Mucosa of descending colon (tissue), 3 donors: ENCODE measurements at regions not wholly inside any gene's neighbourhood (a gene's known extent, or its start where the extent isn't known, plus 50 kb on each side); places are given as distances from the start of the nearest gene placed in this dataset.

ENCODE experiments used
- ATAC-seq: fragments of 200-7000 bp; cut with Tn5 transposase; one replicate; pipeline ENCODE4 v1.9.1; 2020; ENCODE audit warnings: mild to moderate bottlenecking, moderate library complexity
- DNase-seq, 3 donors: peaks; one replicate each; pipeline ENCODE4 v3.0.0-alpha.2; 2020
- H3K36me3 ChIP-seq: fragments of 200-600 bp; one replicate; pipeline ENCODE4 v1.8.0; 2021; ENCODE audit warnings: low read depth, mild to moderate bottlenecking
- H3K4me1 ChIP-seq: fragments of 200-600 bp; one replicate; pipeline ENCODE4 v1.8.0; 2021; ENCODE audit warnings: low read depth, mild to moderate bottlenecking
- H3K4me3 ChIP-seq: fragments of 200-600 bp; one replicate; pipeline ENCODE4 v1.8.0; 2021; ENCODE audit warnings: mild to moderate bottlenecking
- H3K9me3 ChIP-seq: fragments of 200-600 bp; one replicate; pipeline ENCODE4 v1.8.0; 2021; ENCODE audit warnings: mild to moderate bottlenecking
- CTCF ChIP-seq: fragments of 200-600 bp; IDR thresholded peaks from one replicate; pipeline ENCODE4 v1.8.0; 2022; ENCODE audit warnings: antibody characterized with exemption, mild to moderate bottlenecking
- intact Hi-C, 2 donors: fragments of 100-400 bp; cut with DNase I in 1 of 2; cut with micrococcal nuclease in 1 of 2; formaldehyde crosslinking; loops; one replicate each; pipeline versions ENCODE4 v1.11.0 to v1.11.1; 2022; cut with DNase I, micrococcal nuclease
- donor health status: DM: no; HTN: no; CAD: no; lungs with moderate emphysema.
- donor health status: DM: no; HTN: no; CAD: no.
- donor health status: DM: no; HTN: yes; CAD: no.

GRCh38 chr14:101476916-101477553 lies 84.3 kb upstream of the DIO3 start:
- intact Hi-C loops = no loop called here
- TF ChIP-seq CTCF = no peak
- DNase-seq = peak; percentile 80 to 82 (median 80)
- peak; percentile 91 for ATAC-seq
- Histone ChIP-seq H3K4me3 (no peak overlapping the region), H3K4me1 (peaks cover 19% of the 10 kb centered on the region), H3K9me3 (no peaks in the 10 kb centered on the region), H3K36me3 (no peaks in the 10 kb centered on the region)

- no peaks in the 10 kb centered on the region for H3K9me3 ChIP-seq
- H3K4me1 ChIP-seq = peaks cover 19% of the 10 kb centered on the region
- DNase-seq (no peak), ATAC-seq (no peak)
- no peak overlapping the region for H3K4me3 ChIP-seq
- no peaks in the 10 kb centered on the region for H3K36me3 ChIP-seq
- TF ChIP-seq CTCF = no peak
- intact Hi-C loops = no loop called here
Measured at GRCh38 chr14:101477648-101478047, 83.6 kb upstream of the DIO3 start.

DNA sequence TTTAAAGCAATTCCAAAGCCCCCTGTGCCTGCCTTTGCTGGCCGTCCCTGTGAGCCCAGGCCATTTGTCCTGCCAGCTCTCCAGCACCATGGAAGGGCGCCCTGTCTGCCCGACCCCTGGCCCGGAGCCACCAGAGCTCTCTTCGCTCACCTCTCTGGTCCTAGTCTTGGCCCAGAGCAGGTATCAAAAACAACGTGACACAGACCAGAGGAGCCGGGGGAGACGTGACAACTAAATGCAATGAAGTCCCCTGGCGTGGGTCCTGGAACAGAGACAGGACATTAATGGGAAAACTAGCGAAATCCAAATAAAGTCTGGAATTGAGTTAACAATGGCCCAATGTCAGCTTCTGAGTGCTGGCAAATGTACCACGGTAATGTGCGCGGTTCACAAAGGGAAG lies 83.2 kb upstream of the DIO3 start:
- Histone ChIP-seq H3K4me1 (peaks cover 19% of the 10 kb centered on the region), H3K9me3 (no peaks in the 10 kb centered on the region), H3K4me3 (no peak overlapping the region), H3K36me3 (no peaks in the 10 kb centered on the region)
- intact Hi-C loops = no loop called here
- ATAC-seq = no peak
- no peak for TF ChIP-seq CTCF
- no peak for DNase-seq

GRCh38 chr14:101478796-101479410 lies 82.4 kb upstream of the DIO3 start:
- ATAC-seq (no peak), DNase-seq (no peak)
- H3K4me1 ChIP-seq = peaks cover 19% of the 10 kb centered on the region
- no peaks in the 10 kb centered on the region for H3K36me3 ChIP-seq
- no peak overlapping the region for H3K4me3 ChIP-seq
- H3K9me3 ChIP-seq = no peaks in the 10 kb centered on the region
- no peak for TF ChIP-seq CTCF
- intact Hi-C loops = no loop called here

DNA sequence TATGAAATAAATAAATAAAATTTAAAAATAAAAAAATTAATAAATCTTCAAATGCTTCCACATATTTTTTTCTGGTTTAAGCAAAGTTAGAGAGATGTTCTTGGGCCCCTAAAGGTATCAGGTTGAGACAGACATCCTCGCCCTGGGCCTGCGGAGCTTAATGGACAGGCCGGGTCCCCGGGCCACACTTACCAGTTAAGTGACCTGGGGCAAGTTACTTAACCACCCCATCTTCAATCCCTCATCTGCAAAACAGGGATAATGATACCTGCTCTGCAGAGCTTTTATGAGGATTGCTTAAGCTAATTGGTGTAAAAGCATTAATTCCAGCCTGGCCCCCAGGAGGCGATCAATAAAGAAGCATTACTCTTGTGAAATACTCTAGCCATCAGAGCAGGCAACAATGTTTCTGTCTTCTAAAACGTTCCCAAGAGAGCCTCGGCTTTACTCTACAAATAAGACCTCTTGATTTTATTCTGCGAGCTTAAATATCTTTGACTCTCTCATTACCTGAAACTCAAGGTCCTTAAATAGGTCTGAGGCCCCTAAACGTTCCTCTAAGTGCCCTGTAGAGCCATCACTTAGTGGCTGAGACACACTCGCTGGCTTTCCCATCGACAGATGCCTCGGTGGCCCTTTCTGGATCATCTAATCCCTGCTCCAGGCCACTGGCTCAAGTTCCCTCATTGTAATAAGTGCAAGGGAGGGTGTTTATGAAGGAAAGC lies 81.1 kb upstream of the DIO3 start:
- ATAC-seq (no peak), DNase-seq (peak in 1 of 3 donors; percentile 22)
- Histone ChIP-seq H3K4me3 (no peak overlapping the region), H3K36me3 (no peaks in the 10 kb centered on the region), H3K4me1 (peaks cover 19% of the 10 kb centered on the region), H3K9me3 (no peaks in the 10 kb centered on the region)
- no peak for TF ChIP-seq CTCF
- intact Hi-C loops = no loop called here
